Chondrocyte (in vitro differentiated cells): ENCODE measurements at regions not wholly inside any gene's neighbourhood (a gene's known extent, or its start where the extent isn't known, plus 50 kb on each side); places are given as distances from the start of the nearest gene placed in this dataset.
"Not testable (repeated sequence)": the region's sequence is repeated elsewhere in the genome, so short reads cannot be mapped to it uniquely, and the experiment has no call there.

Experiments used
- DNase-seq: peaks from one replicate; pipeline ENCODE4 v3.0.0; 2021; ENCODE audit warnings: mixed read lengths, low spot score
- H3K27ac Mint-ChIP-seq: one replicate; pipeline ENCODE4 v1.8.0; 2021; ENCODE audit warnings: mild to moderate bottlenecking, moderate library complexity, mixed read lengths; ENCODE audit not compliant: unreplicated experiment
- H3K27me3 Mint-ChIP-seq: 2 replicates; pipeline ENCODE4 v1.8.0; 2021; ENCODE audit warnings: low read depth, mixed read lengths
- H3K36me3 Mint-ChIP-seq: 2 replicates; pipeline ENCODE4 v1.8.0; 2021; ENCODE audit warnings: low read depth, mixed read lengths
- H3K4me1 Mint-ChIP-seq: 2 replicates; pipeline ENCODE4 v1.8.0; 2021; ENCODE audit warnings: low read depth, mild to moderate bottlenecking, mixed read lengths
- H3K4me3 Mint-ChIP-seq: one replicate; pipeline ENCODE4 v1.8.0; 2021; ENCODE audit warnings: mild to moderate bottlenecking, moderate library complexity, mixed read lengths; ENCODE audit not compliant: unreplicated experiment
- H3K9me3 Mint-ChIP-seq: 2 replicates; pipeline ENCODE4 v1.8.0; 2021; ENCODE audit warnings: low read depth, mixed read lengths
- CTCF ChIP-seq: fragments of 200-600 bp; sonication (generic); IDR thresholded peaks from 2 replicates; pipeline ENCODE4 v1.5.0; 2021; ENCODE audit warnings: antibody characterized with exemption, mild to moderate bottlenecking, moderate library complexity

- Mint-ChIP-seq H3K36me3 (no peaks in the 10 kb centered on the region), H3K4me3 (no peak overlapping the region), H3K27me3 (no peaks in the 10 kb centered on the region), H3K4me1 (peaks cover 8% of the 10 kb centered on the region), H3K27ac (no peak overlapping the region), H3K9me3 (no peaks in the 10 kb centered on the region)
- no peak for TF ChIP-seq CTCF
- no peak for DNase-seq
Measured at GRCh38 chr4:3936184-3936583, 170.0 kb downstream of the ADRA2C start.

GRCh38 chr4:3937849-3938562, 171.8 kb downstream of the ADRA2C start:
- not testable (repeated sequence) for H3K27me3 Mint-ChIP-seq, DNase-seq, H3K36me3 Mint-ChIP-seq, H3K9me3 Mint-ChIP-seq, H3K27ac Mint-ChIP-seq, H3K4me3 Mint-ChIP-seq
- H3K4me1 Mint-ChIP-seq = peaks cover 13% of the 10 kb centered on the region

- not testable (repeated sequence) for H3K9me3 Mint-ChIP-seq, DNase-seq, H3K36me3 Mint-ChIP-seq, H3K27ac Mint-ChIP-seq, H3K4me3 Mint-ChIP-seq, H3K27me3 Mint-ChIP-seq
- peaks cover 13% of the 10 kb centered on the region for H3K4me1 Mint-ChIP-seq
Measured at GRCh38 chr4:3938676-3939075, 172.5 kb downstream of the ADRA2C start.

- H3K9me3 Mint-ChIP-seq, H3K4me3 Mint-ChIP-seq, H3K36me3 Mint-ChIP-seq, DNase-seq, H3K27me3 Mint-ChIP-seq, H3K27ac Mint-ChIP-seq: not testable (repeated sequence)
- H3K4me1 Mint-ChIP-seq = peaks cover 13% of the 10 kb centered on the region
Measured at GRCh38 chr4:3939954-3940591, 173.9 kb downstream of the ADRA2C start.

- not testable (repeated sequence) for H3K27me3 Mint-ChIP-seq, H3K27ac Mint-ChIP-seq
Measured at GRCh38 chr4:3941735-3942522, 175.7 kb downstream of the ADRA2C start.

GRCh38 chr4:3942569-3942971, 176.4 kb downstream of the ADRA2C start:
- peaks cover 13% of the 10 kb centered on the region for H3K4me1 Mint-ChIP-seq
- TF ChIP-seq CTCF = peak; percentile 80
- DNase-seq, H3K27ac Mint-ChIP-seq, H3K27me3 Mint-ChIP-seq, H3K36me3 Mint-ChIP-seq, H3K9me3 Mint-ChIP-seq, H3K4me3 Mint-ChIP-seq: not testable (repeated sequence)

More at GRCh38 chr4:3941735-3942522, 175.7 kb downstream of the ADRA2C start:
- not testable (repeated sequence) for H3K4me3 Mint-ChIP-seq, H3K36me3 Mint-ChIP-seq, DNase-seq, H3K9me3 Mint-ChIP-seq
- peaks cover 13% of the 10 kb centered on the region for H3K4me1 Mint-ChIP-seq

GRCh38 chr4:3943051-3943450, 176.9 kb downstream of the ADRA2C start:
- H3K4me1 Mint-ChIP-seq = peaks cover 13% of the 10 kb centered on the region
- H3K36me3 Mint-ChIP-seq, DNase-seq, H3K9me3 Mint-ChIP-seq, H3K27ac Mint-ChIP-seq, H3K4me3 Mint-ChIP-seq, H3K27me3 Mint-ChIP-seq: not testable (repeated sequence)
